Liver (tissue), 8 donors: ENCODE measurements at regions not wholly inside any gene's neighbourhood (a gene's known extent, or its start where the extent isn't known, plus 50 kb on each side); places are given as distances from the start of the nearest gene placed in this dataset.

Source experiments
- DNase-seq: peaks from one replicate; pipeline ENCODE4 v3.0.0-alpha.2; 2017; ENCODE audit warnings: low spot score
- H3K27ac ChIP-seq, 2 donors: one replicate each; pipeline ENCODE4 v1.7.0; 2013; ENCODE audit warnings: inconsistent platforms in 2 of 2, low read length in 2 of 2, control low read depth in 1 of 2, low read depth in 1 of 2, mild to moderate bottlenecking in 1 of 2
- H3K27me3 ChIP-seq, 4 donors: one replicate each; pipeline versions ENCODE4 v1.6.1 to v1.7.0; 2013; ENCODE audit warnings: low read length in 3 of 4, inconsistent platforms in 1 of 4, mild to moderate bottlenecking in 1 of 4, moderate library complexity in 1 of 4; ENCODE audit not compliant: control insufficient read depth in 4 of 4, insufficient read depth in 4 of 4
- H3K36me3 ChIP-seq, 4 donors: one replicate each; pipeline versions ENCODE4 v1.6.1 to v1.7.0; 2013; ENCODE audit warnings: low read length in 3 of 4, mild to moderate bottlenecking in 3 of 4, low read depth in 1 of 4, moderate library complexity in 1 of 4; ENCODE audit not compliant: control insufficient read depth in 4 of 4, insufficient read depth in 3 of 4
- H3K4me1 ChIP-seq, 4 donors: one replicate each; pipeline versions ENCODE4 v1.6.1 to v1.7.0; 2013; ENCODE audit warnings: low read length in 3 of 4, mild to moderate bottlenecking in 3 of 4, moderate library complexity in 1 of 4; ENCODE audit not compliant: control insufficient read depth in 4 of 4, insufficient read depth in 4 of 4
- H3K4me3 ChIP-seq, 3 donors: one replicate each; pipeline versions ENCODE4 v1.6.1 to v1.7.0; 2013; ENCODE audit warnings: low read length in 3 of 3, control low read depth in 1 of 3, low read depth in 1 of 3, mild to moderate bottlenecking in 1 of 3
- H3K9ac ChIP-seq, 2 donors: one replicate each; pipeline ENCODE4 v1.7.0; 2013; ENCODE audit warnings: low read length in 2 of 2, mild to moderate bottlenecking in 2 of 2, moderate library complexity in 2 of 2, control low read depth in 1 of 2, low read depth in 1 of 2
- H3K9me3 ChIP-seq, 4 donors: one replicate each; pipeline versions ENCODE4 v1.6.1 to v1.7.0; 2013; ENCODE audit warnings: low read length in 3 of 4; ENCODE audit not compliant: control insufficient read depth in 4 of 4
- ATF3 ChIP-seq: IDR thresholded peaks from 2 replicates; pipeline ENCODE4 v1.6.1; 2016; ENCODE audit warnings: antibody characterized with exemption
- CTCF ChIP-seq: fragments of 150-350 bp; IDR thresholded peaks from 2 replicates; pipeline ENCODE4 v1.5.1; 2017; ENCODE audit warnings: improper control_type of control experiment, low read depth, low read length; ENCODE audit not compliant: missing input control
- EGR1 ChIP-seq, 2 donors: IDR thresholded peaks; 2 replicates each; pipeline ENCODE4 v1.6.1; 2016 to 2018; ENCODE audit warnings: antibody characterized with exemption in 2 of 2, low read depth in 2 of 2
- FOXA1 ChIP-seq: IDR thresholded peaks from 2 replicates; pipeline ENCODE4 v1.6.1; 2016; ENCODE audit warnings: antibody characterized with exemption
- FOXA2 ChIP-seq: IDR thresholded peaks from 2 replicates; pipeline ENCODE4 v1.6.1; 2016; ENCODE audit warnings: antibody characterized with exemption
- GABPA ChIP-seq, 2 donors: IDR thresholded peaks in 1 of 2; conservative IDR thresholded peaks in 1 of 2; 2 replicates each; pipeline ENCODE4 v1.6.1; 2016; ENCODE audit warnings: antibody characterized with exemption in 2 of 2, mild to moderate bottlenecking in 1 of 2, moderate library complexity in 1 of 2
- HNF4A ChIP-seq, 2 donors: conservative IDR thresholded peaks; 2 replicates each; pipeline ENCODE4 v1.6.1; 2016; ENCODE audit warnings: antibody characterized with exemption in 2 of 2, mild to moderate bottlenecking in 2 of 2
- HNF4G ChIP-seq: IDR thresholded peaks from 2 replicates; pipeline ENCODE4 v1.6.1; 2016; ENCODE audit warnings: antibody characterized with exemption
- JUND ChIP-seq, 2 donors: IDR thresholded peaks; 2 replicates each; pipeline ENCODE4 v1.6.1; 2016; ENCODE audit warnings: antibody characterized with exemption in 2 of 2
- MAX ChIP-seq: IDR thresholded peaks from 2 replicates; pipeline ENCODE4 v1.6.1; 2016; ENCODE audit warnings: antibody characterized with exemption
- NR2F2 ChIP-seq: IDR thresholded peaks from 2 replicates; pipeline ENCODE4 v1.6.1; 2016; ENCODE audit warnings: antibody characterized with exemption
- RAD21 ChIP-seq, 2 donors: IDR thresholded peaks; 2 replicates each; pipeline ENCODE4 v1.6.1; 2016; ENCODE audit warnings: antibody characterized with exemption in 2 of 2, mild to moderate bottlenecking in 2 of 2
- REST ChIP-seq: IDR thresholded peaks from 2 replicates; pipeline ENCODE4 v1.6.1; 2016; ENCODE audit warnings: antibody characterized with exemption, mild to moderate bottlenecking
- RXRA ChIP-seq, 2 donors: IDR thresholded peaks; 2 replicates each; pipeline ENCODE4 v1.6.1; 2017 to 2018; ENCODE audit warnings: antibody characterized with exemption in 2 of 2, mild to moderate bottlenecking in 1 of 2
- SP1 ChIP-seq: IDR thresholded peaks from 2 replicates; pipeline ENCODE4 v1.6.1; 2018; ENCODE audit warnings: antibody characterized with exemption, mild to moderate bottlenecking
- TAF1 ChIP-seq: conservative IDR thresholded peaks from 2 replicates; pipeline ENCODE4 v1.6.1; 2016; ENCODE audit warnings: antibody characterized with exemption, mild to moderate bottlenecking
- YY1 ChIP-seq: IDR thresholded peaks from 2 replicates; pipeline ENCODE4 v1.6.1; 2016; ENCODE audit warnings: antibody characterized with exemption, mild to moderate bottlenecking
- ZBTB33 ChIP-seq: IDR thresholded peaks from 2 replicates; pipeline ENCODE4 v1.6.1; 2016; ENCODE audit warnings: antibody characterized with exemption
- WGBS: extraction: QIAGEN DNeasy Blood & Tissue Kit; methylation state at CpG from one replicate; pipeline ENCODE4 v1.1.7; 2013; 5-methylcytosine and 5-hydroxymethylcytosine counted together
- donor health status: healthy.
- donor health status: healthy.
- donor health status: healthy.
- donor health status: healthy.
- donor health status: healthy.

GRCh38 chr6:2454180-2454579 is 208.8 kb upstream of the GMDS start:
- TF ChIP-seq ATF3 (no peak), EGR1 (IDR thresholded peaks at IDR 0.05; ENCODE audit: low read depth in 2 of 2) (no peak), FOXA1 (no peak), TAF1 (no peak), GABPA (IDR thresholded peaks at IDR 0.05 in 1 of 2, conservative IDR thresholded peaks at IDR 0.05 in 1 of 2) (no peak), YY1 (no peak), CTCF (no peak), JUND (IDR thresholded peaks at IDR 0.05) (no peak), HNF4G (no peak), SP1 (no peak), FOXA2 (no peak), NR2F2 (no peak), REST (no peak), MAX (no peak), RXRA (IDR thresholded peaks at IDR 0.05) (no peak), ZBTB33 (no peak), RAD21 (IDR thresholded peaks at IDR 0.05) (no peak), HNF4A (conservative IDR thresholded peaks at IDR 0.05) (no peak)
- no peak overlapping the region for H3K9ac ChIP-seq
- H3K36me3 ChIP-seq: no peaks in the 10 kb centered on the region
- DNase-seq: no peak
- no peak overlapping the region for H3K27ac ChIP-seq
- no peaks in the 10 kb centered on the region for H3K9me3 ChIP-seq
- no peaks in the 10 kb centered on the region for H3K4me1 ChIP-seq
- whole genome bisulfite sequencing: 95% methylated on average over 7 of the region's 7 CpGs
- H3K4me3 ChIP-seq: no peak overlapping the region
- H3K27me3 ChIP-seq: no peaks in the 10 kb centered on the region

- DNase-seq: no peak
- WGBS: 57% methylated on average over 12 of the region's 12 CpGs
- no peaks in the 10 kb centered on the region for H3K36me3 ChIP-seq
Measured at GRCh38 chr6:2450546-2450945, 205.1 kb upstream of the GMDS start.

More at GRCh38 chr6:2450546-2450945, 205.1 kb upstream of the GMDS start:
- Histone ChIP-seq H3K4me1 (no peaks in the 10 kb centered on the region), H3K27me3 (no peaks in the 10 kb centered on the region), H3K27ac (no peak overlapping the region), H3K4me3 (no peak overlapping the region), H3K9ac (no peak overlapping the region), H3K9me3 (no peaks in the 10 kb centered on the region)
- TF ChIP-seq YY1 (no peak), REST (no peak), HNF4A (conservative IDR thresholded peaks at IDR 0.05) (no peak), SP1 (no peak), CTCF (no peak), MAX (no peak)
